GM23338 (cell line): ENCODE measurements at regions not wholly inside any gene's neighbourhood (a gene's known extent, or its start where the extent isn't known, plus 50 kb on each side); places are given as distances from the start of the nearest gene placed in this dataset.
"Not testable (repeated sequence)": the region's sequence is repeated elsewhere in the genome, so short reads cannot be mapped to it uniquely, and the experiment has no call there.

Source experiments
- ATAC-seq: fragments of 200-7000 bp; cut with Tn5 transposase; 3 replicates; pipeline ENCODE4 v1.9.1; 2020
- DNase-seq: peaks from one replicate; pipeline ENCODE4 v3.0.0-alpha.2; 2015; ENCODE audit warnings: low spot score
- H2AFZ ChIP-seq: fragments of 200-600 bp; sonication (generic); 2 replicates; pipeline ENCODE4 v1.8.0; 2016; ENCODE audit warnings: antibody characterized with exemption, mild to moderate bottlenecking, moderate library complexity
- H3F3A ChIP-seq: fragments of 200-600 bp; sonication (generic); replicated peaks from 2 replicates; pipeline ENCODE4 v1.8.0; 2017; ENCODE audit warnings: antibody characterized with exemption, mixed run types, low read depth
- H3K27ac ChIP-seq: fragments of 200-600 bp; sonication (generic); 2 replicates; pipeline ENCODE4 v1.6.1; 2016; ENCODE audit warnings: low read depth
- H3K27me3 ChIP-seq: fragments of 200-600 bp; sonication (generic); 2 replicates; pipeline ENCODE4 v1.8.0; 2016; ENCODE audit warnings: mild to moderate bottlenecking, mixed run types, moderate library complexity; ENCODE audit not compliant: insufficient read depth
- H3K36me3 ChIP-seq: fragments of 200-600 bp; sonication (generic); 2 replicates; pipeline ENCODE4 v1.8.0; 2016; ENCODE audit warnings: mild to moderate bottlenecking; ENCODE audit not compliant: insufficient read depth
- H3K4me1 ChIP-seq: fragments of 200-600 bp; sonication (generic); 2 replicates; pipeline ENCODE4 v1.8.0; 2016; ENCODE audit warnings: mild to moderate bottlenecking, moderate library complexity; ENCODE audit not compliant: insufficient read depth
- H3K4me2 ChIP-seq: fragments of 200-600 bp; sonication (generic); 2 replicates; pipeline ENCODE4 v1.7.1; 2017; ENCODE audit warnings: mixed run types
- H3K4me3 ChIP-seq: fragments of 200-600 bp; sonication (generic); 2 replicates; pipeline ENCODE4 v1.6.1; 2016; ENCODE audit warnings: mixed run types
- H3K79me2 ChIP-seq: fragments of 200-600 bp; sonication (generic); replicated peaks from 2 replicates; pipeline ENCODE4 v1.8.0; 2017; ENCODE audit warnings: mild to moderate bottlenecking; ENCODE audit not compliant: insufficient read depth
- H3K9me2 ChIP-seq: fragments of 200-600 bp; sonication (generic); 2 replicates; pipeline ENCODE4 v1.8.0; 2017; ENCODE audit not compliant: insufficient read depth
- H4K20me1 ChIP-seq: fragments of 200-600 bp; sonication (generic); replicated peaks from 2 replicates; pipeline ENCODE4 v1.8.0; 2017; ENCODE audit warnings: mild to moderate bottlenecking; ENCODE audit not compliant: insufficient read depth
- H3K27ac Mint-ChIP-seq: 2 replicates; pipeline ENCODE4 v1.8.0; 2020; ENCODE audit warnings: inconsistent platforms, mild to moderate bottlenecking, moderate library complexity, mixed read lengths
- H3K27me3 Mint-ChIP-seq: 3 replicates; pipeline ENCODE4 v1.8.0; 2022; ENCODE audit warnings: low read depth, mild to moderate bottlenecking, moderate library complexity, mixed read lengths, inconsistent platforms; ENCODE audit not compliant: insufficient read depth, poor library complexity
- H3K36me3 Mint-ChIP-seq: 3 replicates; pipeline ENCODE4 v1.8.0; 2021; ENCODE audit warnings: low read depth, mild to moderate bottlenecking, inconsistent platforms, moderate library complexity, mixed read lengths
- H3K4me1 Mint-ChIP-seq: 3 replicates; pipeline ENCODE4 v1.8.0; 2020; ENCODE audit warnings: mild to moderate bottlenecking, inconsistent platforms, mixed read lengths
- H3K4me3 Mint-ChIP-seq: 3 replicates; pipeline ENCODE4 v1.8.0; 2021; ENCODE audit warnings: moderate library complexity, mild to moderate bottlenecking, inconsistent platforms, mixed read lengths
- H3K9me3 Mint-ChIP-seq: 3 replicates; pipeline ENCODE4 v1.8.0; 2020; ENCODE audit warnings: moderate library complexity, mild to moderate bottlenecking, inconsistent platforms, mixed read lengths
- CREB1 ChIP-seq: fragments of 250-450 bp; sonication (Bioruptor Pico); IDR thresholded peaks from 2 replicates; pipeline ENCODE4 v1.5.0; 2020; ENCODE audit warnings: low read depth, mild to moderate bottlenecking, moderate library complexity

DNA sequence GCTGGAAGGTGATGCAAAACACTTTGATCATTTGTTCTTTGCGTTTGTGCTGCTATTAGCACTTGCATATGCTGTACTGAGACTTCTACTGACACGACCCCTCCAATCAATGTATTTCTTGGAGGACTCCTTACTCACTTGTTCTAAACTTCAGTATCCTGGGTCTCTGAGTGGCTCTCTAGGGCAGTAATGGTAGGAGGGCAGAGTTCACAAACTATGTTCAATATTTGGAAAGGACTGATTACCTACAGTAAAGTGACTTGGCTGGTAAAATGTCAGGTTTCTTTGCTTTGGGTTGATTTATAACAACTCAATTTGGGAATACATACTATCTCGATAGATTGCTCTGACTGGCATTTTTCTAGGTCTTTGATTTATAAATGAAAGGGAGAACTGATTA lies 93.7 kb downstream of the TRIM43 start (continued):
- TF ChIP-seq CREB1 = no peak

DNA sequence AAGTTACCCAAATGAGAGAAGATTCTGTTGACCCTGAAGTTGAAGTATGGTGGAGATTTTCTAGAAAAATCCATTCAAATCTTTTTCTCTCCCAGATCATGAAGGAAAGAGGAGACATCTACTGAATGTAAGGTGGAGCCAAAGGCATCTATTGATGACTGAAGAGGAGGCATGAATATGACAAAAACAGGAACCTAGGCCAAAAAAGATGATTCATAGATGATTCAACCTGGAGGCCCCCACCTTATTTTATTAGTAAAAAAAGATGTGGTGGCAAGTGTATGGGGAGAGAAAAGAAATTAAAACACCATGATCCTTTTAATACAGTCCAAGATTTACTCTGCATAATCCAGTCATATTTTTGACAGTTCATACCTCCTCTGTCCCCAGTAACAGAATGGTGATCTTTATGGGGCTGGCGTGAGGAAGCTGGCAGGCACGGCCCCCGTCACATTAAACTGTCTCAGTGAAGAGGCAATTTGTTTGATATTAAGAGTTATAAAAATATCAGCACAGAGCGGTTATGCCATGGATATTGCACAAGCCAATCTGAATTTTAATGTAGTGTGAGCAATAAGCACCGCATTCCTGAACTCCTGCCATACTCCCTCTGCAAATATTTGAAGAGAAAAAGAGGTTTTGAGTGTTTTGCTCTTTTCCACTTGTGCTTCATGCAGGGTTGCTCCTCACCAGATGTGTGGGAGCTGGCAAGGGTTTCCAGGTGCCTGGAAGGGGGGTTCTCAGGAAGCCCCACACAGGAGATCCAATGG lies 94.4 kb downstream of the TRIM43 start:
- not testable (repeated sequence) for H3K27ac Mint-ChIP-seq, DNase-seq, H3K9me2 ChIP-seq, H3K36me3 Mint-ChIP-seq, H3K36me3 ChIP-seq, H3K4me2 ChIP-seq, H3K9me3 Mint-ChIP-seq, ATAC-seq, H3K4me1 Mint-ChIP-seq, H4K20me1 ChIP-seq, H3K4me3 Mint-ChIP-seq, H3K4me1 ChIP-seq, H2AFZ ChIP-seq, H3K27ac ChIP-seq, H3K4me3 ChIP-seq, H3K79me2 ChIP-seq, H3F3A ChIP-seq
- peaks cover 14% of the 10 kb centered on the region for H3K27me3 Mint-ChIP-seq
- peaks cover 18% of the 10 kb centered on the region for H3K27me3 ChIP-seq

DNA sequence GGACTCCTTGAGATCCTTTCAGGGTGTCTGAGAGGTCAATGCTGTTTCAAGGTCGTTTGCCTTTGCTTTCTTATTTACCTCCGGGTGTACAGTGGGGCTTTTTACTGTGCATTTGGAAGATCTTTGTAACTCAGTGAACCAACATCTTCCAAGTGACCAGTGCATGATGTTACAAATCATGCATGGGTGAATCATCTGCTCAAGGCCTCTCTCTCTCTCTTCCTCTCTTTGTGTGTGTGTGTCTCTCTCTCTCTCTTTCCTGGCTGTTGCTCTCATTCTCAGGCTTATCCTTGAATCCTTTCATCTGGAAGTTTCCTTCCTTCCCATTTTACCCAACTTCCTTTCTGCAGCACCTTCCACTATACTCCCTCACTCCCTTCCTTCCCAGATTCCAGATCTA lies 96.1 kb downstream of the TRIM43 start:
- not testable (repeated sequence) for H3K27me3 ChIP-seq, H3K27me3 Mint-ChIP-seq, H2AFZ ChIP-seq, H3K4me3 Mint-ChIP-seq, H3K36me3 ChIP-seq, H3F3A ChIP-seq, H3K9me3 Mint-ChIP-seq, H3K36me3 Mint-ChIP-seq, H3K79me2 ChIP-seq, H3K9me2 ChIP-seq, H3K27ac ChIP-seq, H3K4me3 ChIP-seq, H3K27ac Mint-ChIP-seq, DNase-seq, H3K4me2 ChIP-seq, ATAC-seq, H4K20me1 ChIP-seq, H3K4me1 Mint-ChIP-seq, H3K4me1 ChIP-seq

DNA sequence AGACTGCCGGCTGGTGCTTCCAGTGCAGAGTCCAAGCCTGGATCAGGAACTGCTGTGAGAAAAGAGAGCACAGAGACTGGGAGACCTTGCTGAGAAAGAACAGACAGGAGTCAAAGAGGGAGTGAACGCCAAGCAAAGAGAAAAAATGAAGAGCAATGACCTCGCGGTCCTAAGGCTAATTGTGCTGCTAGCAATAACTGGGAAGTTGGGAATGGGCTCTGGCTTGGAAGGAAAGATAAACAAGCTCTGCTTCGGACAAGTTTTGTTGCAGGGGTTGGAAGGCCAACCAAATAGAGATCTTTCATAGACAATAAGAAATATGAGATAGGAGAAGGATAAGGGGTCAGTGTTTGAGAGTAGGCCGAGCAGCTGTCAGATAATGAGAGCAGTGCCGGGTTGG lies 99.4 kb downstream of the TRIM43 start:
- H2AFZ ChIP-seq, H3K9me3 Mint-ChIP-seq, H4K20me1 ChIP-seq, H3F3A ChIP-seq, H3K4me2 ChIP-seq, H3K4me1 ChIP-seq, DNase-seq, H3K9me2 ChIP-seq, H3K27ac Mint-ChIP-seq, ATAC-seq, H3K27me3 Mint-ChIP-seq, H3K36me3 ChIP-seq, H3K4me3 ChIP-seq, H3K4me3 Mint-ChIP-seq, H3K27ac ChIP-seq, H3K36me3 Mint-ChIP-seq, H3K4me1 Mint-ChIP-seq, H3K79me2 ChIP-seq, H3K27me3 ChIP-seq: not testable (repeated sequence)

DNA sequence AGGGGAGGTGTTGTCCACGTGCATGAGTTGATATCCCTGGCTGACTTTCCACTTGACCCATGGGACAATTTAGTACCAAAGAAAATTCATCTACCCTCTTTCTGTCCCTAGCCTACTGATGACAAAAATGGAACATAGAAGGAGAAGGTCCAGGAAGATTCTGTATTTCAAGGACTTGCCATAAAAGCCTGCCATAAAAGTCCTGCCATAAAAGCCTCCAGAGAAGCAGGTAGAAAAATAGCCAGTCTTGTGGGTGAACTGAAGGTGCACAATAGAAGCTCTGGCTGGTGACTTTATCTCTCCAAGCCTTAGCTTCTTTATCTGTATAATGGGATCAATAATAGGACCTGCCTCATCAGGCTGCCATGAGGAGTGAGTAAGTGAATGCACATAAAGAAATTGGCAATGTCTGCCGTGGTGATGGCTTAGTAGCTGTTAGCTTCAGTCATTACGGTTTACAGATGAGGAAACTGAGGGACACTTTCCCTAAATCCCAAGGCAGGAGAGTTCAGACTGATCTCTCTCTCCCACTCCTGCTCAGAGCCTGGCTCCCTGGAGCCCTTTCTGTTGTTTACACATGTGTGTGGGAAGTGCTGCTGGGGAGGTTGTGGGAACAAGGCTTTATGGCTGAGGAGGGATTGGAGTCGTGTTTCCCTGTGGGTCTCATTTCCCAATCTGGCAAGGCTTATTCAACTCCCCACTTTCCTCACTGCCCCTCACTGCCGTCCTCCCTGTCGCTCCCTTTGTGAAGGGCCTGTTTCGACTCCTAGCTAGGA lies 101.5 kb downstream of the TRIM43 start:
- not testable (repeated sequence) for H3K36me3 Mint-ChIP-seq, H3K9me2 ChIP-seq, H2AFZ ChIP-seq, H3K4me1 Mint-ChIP-seq, H3K27me3 Mint-ChIP-seq, H3K79me2 ChIP-seq, H3F3A ChIP-seq, ATAC-seq, H3K4me3 ChIP-seq, H3K36me3 ChIP-seq, H4K20me1 ChIP-seq, H3K9me3 Mint-ChIP-seq, H3K4me2 ChIP-seq, DNase-seq, H3K27ac ChIP-seq, H3K27ac Mint-ChIP-seq, H3K27me3 ChIP-seq, H3K4me1 ChIP-seq, H3K4me3 Mint-ChIP-seq
